GM18499 (cell line): ENCODE measurements at regions not wholly inside any gene's neighbourhood (a gene's known extent, or its start where the extent isn't known, plus 50 kb on each side); places are given as distances from the start of the nearest gene placed in this dataset.
"Not testable (repeated sequence)": the region's sequence is repeated elsewhere in the genome, so short reads cannot be mapped to it uniquely, and the experiment has no call there.

Experiments used
- ATAC-seq: cut with Tn5 transposase; IDR thresholded peaks from one replicate; pipeline ENCODE4 v1.9.1; 2021; ENCODE audit warnings: moderate number of reproducible peaks; ENCODE audit not compliant: insufficient read depth, unreplicated experiment

DNA sequence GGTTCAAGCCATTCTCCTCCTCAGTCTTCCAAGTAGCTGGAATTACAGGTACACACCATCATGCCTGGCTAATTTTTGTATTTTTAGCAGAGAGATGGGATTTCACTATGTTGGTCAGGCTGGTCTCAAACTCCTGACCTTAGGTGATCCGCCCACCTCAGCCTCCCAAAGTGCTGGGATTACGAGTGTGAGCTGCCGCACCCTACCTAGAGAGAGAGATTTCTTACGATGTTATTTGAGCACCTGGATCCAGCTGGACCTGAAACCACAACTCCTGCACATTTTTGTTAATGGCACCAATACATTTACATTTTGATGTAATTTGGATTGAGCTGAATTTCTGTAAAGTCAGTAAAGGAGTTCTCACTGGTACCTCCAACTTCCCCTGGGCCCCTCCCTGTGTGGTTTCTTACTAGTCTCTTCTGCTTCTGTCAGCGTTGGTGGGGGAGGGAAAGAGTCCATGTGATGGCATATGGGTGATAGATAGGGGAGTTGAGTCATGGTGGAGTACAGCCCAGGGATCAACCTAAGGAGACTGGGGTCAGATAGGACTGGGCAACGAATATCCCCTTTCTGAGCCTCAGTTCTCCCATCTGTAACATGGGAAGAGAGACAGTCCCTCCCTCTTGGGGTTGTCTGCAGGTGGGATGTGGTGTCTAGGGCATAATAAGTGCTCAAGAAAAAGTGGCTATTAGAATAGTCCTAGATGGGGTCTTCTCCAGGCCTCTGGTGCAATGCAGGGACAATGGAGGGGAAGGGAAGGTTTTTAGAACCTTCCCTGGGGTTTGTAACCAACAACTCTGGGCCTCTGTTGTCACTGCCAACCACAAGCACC is 83.3 kb upstream of the MED13L start:
- ATAC-seq, result no peak

DNA sequence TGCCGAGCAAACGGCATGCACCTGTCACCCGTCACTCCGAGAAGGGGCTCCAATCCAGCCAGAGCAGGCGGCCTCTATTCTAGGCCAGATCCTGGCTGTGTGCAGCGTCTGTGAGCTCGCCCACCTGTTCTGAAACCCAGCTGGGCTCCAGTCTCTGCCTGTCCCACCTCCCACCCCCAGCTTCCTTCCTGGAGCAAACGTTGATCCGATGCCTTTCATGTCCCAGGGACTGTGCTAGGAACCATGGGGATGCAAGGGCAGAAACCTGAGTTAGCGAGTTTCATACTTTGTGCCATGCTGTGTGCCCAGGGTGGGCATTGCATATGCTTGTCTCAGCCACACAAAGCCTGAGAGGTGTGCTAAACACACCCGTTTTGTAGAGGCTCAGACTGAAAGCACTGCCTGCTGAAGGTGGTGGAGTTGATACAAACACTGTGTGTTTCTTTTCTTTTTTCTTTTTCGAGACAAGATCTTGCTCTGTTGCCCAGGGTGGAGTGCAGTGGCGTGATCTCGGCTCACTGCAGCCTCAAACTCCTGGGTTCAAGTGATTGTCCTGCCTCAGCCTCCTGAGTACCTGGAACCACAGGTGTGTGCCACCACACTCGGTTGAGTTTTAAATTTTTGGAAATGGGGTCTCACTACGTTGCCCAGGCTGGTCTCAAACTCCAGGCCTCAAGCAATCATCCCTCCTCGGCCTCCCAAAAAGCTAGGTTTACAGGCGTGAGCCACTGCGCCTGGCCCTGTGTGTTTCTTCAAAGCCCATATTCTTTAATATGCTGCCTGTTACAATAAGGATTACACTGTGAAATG is 84.1 kb upstream of the MED13L start:
- ATAC-seq, result no peak

DNA sequence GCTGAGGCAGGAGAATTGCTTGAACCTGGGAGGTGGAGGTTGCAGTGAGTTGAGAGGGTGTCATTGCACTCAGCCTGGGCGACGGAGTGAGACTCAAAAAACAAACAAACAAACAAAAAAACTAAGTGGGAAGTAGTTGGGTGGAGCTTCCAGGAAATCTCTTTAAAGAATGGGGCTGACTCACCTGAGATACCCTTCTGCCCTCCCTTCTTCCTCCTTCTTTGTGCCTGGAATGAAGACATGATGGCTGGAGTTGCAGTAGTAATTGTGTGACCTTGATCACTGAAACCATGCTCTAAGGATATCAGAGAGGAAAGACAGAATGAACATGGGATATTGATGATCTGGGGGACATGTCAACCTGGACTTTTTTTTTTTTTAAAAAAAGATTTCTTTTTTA is 87.6 kb upstream of the MED13L start:
- ATAC-seq, result no peak

DNA sequence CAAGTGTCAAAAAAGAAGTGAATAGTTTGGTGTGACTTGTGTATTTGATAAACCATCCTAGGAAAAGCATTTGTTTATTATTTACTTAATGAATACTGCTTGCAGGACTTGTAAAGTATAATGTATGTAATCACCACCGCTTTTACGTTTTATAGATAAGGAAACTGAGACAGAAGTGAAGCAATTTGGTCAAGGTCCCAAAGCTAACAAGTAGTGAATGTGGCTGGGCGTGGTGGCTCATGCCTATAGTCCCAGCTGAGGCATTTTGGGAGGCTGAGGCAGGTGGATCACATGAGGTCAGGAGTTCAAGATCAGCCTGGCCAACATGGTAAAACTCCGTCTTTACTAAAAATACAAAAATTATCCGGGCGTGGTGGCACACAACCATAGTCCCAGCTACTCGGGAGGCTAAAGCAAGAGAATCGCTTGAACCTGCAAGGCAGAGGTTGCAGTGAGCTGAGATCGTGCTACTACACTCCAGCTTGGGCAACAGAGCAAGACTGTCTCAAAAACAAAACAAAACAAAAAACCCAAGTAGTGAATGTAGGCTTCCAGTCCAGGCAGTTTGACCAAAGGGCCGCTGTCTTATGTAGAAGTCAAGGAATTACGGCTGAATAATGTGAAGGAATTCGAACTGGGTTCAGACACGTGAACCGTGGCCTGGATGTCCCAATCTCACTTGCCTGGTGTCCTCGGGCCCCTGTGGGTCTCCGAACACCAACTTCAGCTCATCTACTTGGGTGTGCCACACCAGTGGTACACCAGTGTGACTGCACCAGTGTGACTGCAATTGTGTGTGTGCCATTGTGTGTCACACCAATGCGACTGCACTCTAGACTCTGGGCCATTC is 88.3 kb upstream of the MED13L start:
- no peak for ATAC-seq

DNA sequence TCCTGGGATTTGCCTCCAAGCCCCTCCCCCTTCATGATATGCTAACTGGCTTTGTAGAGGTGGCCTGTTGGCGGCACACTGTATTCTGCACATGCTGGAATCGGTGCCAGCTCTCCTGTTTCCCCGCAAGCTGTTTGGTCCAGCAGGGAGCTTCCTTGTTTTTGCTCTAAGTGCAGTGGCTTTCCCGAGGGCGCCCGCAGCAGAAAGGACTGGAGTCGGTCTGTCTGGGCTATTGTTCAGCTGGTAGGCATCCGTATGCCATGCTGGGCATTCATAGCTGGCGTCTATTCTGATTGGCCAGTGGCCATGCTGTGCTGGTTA is 88.9 kb upstream of the MED13L start:
- no peak for ATAC-seq

DNA sequence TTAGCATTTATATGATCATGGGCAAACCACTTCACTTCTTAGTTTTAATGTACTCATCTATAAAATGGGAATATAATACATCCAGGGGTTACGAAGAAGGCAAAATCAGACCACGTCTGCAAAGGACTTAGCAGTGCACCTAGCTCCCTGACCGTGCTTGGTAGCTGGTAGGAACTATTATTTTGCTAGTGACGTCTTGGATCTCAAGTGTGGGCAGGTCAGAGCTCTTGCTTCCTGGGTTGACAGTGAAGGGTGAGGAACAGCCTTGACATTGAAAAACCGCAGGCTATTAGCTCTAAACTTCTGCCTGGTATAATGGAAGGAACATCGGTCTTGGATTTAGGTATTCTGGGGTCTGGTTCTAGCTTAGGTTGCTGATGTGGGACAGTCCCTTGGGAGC is 89.3 kb upstream of the MED13L start:
- ATAC-seq, result no peak

DNA sequence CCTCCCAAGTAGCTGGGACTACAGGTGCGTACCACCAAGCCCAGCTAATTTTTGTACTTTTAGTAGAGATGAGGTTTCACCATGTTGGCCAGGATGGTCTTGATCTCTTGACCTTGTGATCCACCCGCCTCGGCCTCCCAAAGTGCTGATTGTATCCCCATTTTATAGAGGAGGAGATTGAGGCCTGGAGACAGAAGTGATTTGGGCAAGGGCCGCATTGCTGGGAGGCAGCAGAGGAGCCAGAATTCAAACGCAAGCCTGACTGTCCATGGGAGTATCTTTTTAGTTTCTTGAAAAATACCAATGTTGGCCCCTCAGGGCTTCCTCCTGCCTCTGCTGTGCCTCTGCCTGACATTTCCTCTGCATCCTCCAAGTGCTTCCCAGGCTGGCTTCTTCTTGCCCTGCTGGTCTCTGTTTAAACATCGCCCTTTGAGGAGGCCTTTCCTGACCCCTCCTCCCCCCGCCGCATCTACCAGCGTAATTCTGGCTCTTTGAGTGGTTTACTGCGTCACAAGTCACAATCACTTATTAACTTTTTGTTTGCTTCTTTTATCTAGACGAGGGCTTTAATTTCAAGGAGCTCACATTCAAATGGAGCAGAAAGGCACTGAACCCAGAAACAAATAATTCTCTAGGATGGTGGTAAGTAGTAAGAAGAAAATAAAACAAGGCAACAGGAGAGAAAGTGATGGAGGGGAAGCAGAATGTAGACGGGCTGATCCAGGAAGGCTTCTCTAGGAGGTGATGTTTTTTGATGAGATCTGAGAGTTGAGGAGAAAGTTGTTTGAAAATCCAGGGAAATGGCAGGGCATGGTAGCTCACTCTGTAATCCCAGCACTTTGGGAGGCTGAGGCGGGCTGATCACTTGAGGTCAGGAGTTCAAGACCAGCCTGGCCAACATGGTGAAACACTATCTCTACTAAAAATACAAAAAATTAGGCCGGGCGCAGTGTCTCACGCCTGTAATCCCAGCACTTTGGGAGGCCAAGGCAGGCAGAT is 91.0 kb upstream of the MED13L start:
- ATAC-seq, result no peak

DNA sequence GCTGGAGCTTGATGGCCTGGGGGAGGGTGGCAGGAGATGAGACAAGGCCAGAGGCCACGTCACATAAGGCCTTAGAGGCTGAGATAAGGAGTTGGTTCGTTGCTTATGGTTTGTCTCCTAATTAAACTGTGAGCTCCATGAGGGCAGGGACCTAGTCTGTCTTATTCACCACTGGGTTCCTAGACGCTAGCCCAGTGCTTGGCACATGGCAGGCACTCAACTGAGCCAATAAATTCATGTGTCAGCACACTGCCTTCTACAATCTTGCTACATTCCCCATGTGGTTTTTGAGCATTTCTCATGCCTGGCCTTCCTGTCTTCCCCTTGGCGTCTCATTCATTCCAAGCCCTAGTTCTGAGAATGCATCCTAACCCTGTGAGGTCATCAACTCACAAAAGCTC is 92.5 kb upstream of the MED13L start:
- ATAC-seq, result no peak

DNA sequence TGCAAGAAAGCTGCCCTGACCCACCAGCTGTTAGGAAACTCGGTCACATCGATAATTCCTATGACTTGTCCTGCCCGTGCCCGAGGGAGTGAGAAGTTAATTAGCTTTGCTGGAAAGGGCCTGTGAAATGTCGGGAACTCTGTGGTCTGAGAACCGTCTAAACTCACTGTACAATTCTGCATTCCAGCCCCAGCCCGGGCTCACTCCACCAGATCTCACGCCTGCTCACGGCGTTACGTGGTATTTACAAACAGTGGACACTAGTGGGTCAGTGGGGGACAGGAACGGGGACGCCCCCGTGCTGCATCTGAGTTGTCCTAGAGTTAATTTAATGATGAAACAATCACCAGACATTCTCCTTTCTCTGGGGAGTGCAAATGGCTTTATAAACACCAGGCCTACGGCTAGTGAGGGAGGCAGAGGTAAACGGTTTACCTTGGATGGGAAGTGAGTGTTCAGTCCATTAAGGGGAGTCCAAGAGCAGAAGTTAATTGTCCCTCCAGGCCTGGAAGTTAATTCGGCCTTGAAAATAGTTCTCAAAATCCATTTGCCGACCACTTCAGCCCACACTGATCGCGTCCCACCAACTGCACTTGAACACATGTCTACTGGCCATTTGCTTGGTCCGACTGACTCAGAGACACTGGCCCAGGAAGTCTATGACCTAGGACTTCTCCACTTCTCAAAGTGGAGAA is 93.5 kb upstream of the MED13L start:
- no peak for ATAC-seq

DNA sequence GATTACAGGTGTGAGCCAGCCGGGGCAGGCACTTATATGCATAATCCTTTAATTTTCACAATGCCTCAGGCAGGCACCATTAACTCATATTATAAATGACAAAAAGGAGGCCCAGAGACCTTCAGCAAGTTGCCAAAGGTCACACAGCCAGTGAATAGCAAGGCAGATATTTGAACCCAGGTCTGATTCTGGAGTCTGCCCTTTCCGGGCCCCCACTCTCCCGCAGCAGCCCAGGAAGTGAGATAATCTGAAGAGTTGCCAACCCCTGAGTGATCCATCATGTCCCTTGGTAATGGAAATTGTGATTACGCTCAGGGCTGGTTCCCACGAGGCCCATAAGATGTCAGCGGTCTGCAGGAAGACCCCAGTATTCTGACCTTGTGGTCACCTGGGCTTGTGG is 95.3 kb upstream of the MED13L start:
- ATAC-seq, result no peak

DNA sequence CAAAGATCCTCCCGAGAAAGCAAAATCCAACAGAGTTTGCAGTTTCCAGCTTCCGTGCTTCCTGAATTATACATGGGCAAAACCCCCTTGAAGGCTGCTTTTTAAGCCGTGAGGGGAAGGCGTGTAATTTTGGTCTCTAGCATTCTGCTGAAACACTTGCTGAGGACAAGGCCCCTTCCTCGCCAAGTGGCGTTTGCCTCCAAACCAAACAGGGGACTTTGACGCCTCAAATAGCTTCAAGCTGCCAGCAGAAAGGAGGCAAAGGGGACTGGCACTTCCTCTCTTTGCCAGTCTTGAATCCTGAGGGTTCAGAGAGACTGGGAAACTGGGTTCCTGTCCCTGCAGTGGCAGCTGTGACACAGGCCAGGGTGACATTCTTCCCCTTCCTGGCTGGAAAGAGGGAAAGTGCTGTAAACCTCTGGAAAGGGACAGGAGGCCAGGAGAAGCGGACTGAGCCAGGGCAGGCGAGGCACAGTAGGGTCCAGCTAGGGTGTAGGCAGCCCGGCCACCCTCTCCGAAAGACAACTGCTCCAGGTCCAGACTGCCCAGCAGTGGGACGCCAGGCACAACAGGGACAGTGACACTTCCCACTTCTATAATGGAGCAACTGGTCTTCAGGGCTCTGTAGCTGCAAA is 96.2 kb upstream of the MED13L start:
- no peak for ATAC-seq

DNA sequence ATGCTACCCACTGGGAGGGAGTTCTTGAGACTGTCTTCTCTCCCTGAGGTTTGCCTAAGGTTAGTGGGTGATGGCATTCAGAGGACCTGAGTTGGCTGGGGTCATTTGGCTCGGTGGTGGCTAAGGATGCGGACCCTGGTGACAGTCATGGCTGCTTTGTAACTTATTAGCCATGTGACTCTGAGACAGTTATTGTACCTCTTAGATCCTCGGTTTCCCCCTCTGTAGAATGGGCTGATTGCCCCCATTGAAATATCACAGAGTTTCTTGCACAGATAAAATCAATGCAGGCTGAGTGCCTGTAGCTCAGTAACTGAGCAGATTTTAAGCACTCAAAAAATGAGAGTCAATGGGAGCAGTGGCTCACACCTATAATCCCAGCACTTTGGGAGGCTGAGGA is 96.7 kb upstream of the MED13L start:
- ATAC-seq, result no peak

DNA sequence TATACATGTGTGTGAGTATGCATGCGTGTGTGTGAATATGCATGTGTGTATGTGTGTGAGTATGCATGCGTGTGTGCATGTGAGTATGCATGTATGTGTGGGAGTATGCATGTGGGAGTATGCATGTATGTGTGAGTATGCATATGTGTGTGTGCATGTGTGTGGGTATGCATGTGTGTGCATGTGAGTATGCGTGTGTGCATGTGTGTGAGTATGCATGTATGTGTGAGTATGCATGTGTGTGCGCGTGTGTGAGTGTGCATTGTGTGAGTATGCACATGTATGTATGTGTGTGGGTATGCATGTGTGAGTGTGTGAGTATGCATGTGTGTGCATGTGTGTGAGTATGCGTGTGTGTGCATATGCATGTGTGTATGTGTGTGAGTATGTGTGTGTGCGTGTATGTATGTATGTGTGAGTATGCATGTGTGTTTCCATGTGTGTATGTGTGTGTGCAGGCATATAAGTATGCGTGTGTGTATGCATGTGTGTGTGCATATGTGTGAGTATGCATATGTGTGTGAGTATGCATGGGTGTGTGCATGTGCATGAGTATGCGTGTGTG is 97.9 kb upstream of the MED13L start:
- no peak for ATAC-seq

DNA sequence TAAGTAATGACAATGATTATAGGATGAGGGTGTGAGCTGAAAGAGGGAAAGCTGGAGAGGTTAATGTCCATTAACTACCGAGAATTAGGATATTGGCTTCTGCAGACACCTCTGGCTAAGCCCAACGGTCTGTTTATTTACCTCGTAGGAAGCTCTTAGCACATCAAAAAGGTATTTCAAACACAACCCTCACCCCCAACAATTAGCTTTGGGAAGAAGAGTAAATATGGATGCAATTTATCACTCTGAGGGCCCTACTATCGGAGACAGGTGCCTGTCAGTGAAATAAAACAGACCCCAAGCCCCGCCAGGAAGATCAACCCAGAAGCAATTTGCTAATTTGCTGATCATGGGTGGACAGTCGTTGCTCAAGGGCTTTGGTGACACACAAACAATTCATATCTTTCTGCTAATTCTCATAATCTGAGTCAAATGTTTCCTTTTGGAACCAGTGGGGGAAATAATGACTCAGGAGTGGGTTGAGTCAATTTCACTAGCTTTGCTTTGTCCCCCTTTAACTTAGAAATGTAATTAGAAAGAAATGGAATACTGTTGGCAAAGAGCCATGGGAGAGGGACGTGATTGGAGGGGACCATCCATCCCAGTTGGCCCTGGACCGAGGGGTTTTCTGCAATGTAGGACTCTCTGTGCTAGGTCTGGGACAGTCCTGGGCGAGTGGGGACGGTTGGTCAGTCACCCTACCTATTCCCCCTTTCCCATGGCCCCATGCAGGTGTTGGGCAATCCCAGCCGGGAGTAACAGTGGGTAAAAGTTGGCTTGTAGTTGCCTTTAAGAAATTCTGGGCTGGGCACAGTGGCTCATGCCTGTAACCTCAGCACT is 99.1 kb upstream of the MED13L start:
- ATAC-seq, result no peak

DNA sequence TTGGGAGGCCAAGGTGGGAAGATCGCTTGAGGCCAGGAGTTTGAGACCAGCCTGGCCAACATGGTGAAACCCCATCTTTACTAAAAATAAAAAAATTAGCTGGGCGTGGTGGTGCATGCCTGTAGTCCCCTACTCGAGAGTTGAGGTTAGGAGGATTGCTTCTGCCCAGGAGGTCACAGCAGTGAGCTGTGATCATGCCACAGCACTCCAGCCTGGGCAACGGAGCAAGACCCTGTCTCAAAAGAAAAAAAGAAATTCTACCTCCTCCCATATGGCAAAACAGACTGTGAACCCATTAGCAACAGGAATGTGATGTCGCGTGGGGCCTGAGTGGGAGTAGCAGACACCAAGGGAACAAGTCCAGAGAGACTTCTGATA is 99.7 kb upstream of the MED13L start:
- ATAC-seq, result not testable (repeated sequence)

DNA sequence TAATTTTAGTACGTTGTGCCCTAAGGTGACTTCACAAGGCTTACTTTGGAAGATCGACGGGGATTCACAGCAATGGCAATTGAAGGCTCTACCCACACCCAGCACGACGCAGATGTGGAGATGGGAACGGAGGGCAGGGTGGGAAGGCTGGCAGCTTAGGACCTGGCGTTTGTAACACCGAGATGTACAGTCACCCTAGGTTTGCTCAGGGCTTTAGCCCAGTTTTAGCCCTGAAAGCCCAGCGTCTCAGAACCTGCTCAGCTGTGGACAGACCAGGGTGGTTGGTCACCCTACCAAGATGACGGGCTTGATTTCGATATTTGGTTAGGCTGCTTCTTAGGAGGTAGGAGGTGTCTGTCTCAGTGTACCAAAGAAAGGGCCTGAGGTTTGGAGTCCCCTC is 100.5 kb upstream of the MED13L start:
- ATAC-seq, result no peak

DNA sequence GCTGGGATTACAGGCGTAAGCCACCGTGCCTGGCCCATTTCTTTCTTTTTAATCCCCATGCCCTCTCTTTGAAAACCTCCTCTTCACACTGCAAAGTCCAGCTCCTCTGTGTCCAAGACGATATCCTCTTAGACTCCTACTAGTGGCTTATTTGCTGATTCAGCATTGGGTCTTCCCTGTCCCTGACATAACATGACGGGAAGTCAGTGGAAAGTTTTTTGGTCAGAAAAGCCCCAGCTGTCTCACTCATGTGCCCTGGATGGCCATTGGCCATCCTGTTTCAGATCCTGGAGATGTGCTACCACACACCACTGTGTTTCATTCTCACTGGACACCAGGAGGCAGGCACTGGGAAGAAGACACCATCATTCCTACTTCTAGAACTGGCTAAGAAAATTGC is 102.6 kb upstream of the MED13L start:
- no peak for ATAC-seq

DNA sequence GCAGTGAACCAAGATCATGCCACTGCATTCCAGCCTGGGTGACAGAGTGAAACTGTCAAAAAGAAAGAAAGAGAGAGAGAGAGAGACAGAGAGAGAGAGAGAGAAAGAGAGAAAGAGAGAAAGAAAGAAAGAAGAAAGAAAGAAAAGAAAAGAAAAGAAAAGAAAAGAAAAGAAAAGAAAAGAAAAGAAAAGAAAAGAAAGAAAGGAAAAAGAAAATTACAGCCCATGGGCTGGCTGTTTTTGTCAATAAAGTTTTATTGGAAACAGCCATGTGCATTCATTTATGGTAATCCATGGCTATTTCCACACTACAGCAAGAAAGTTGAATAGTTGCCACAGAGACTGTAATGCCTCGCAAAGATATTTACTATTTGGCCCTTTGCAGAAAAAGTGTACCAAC is 103.2 kb upstream of the MED13L start:
- ATAC-seq, result not testable (repeated sequence)
